ENCODE measurements at regions not wholly inside any gene's neighbourhood (a gene's known extent, or its start where the extent isn't known, plus 50 kb on each side); places are given as distances from the start of the nearest gene placed in this dataset.

DNA sequence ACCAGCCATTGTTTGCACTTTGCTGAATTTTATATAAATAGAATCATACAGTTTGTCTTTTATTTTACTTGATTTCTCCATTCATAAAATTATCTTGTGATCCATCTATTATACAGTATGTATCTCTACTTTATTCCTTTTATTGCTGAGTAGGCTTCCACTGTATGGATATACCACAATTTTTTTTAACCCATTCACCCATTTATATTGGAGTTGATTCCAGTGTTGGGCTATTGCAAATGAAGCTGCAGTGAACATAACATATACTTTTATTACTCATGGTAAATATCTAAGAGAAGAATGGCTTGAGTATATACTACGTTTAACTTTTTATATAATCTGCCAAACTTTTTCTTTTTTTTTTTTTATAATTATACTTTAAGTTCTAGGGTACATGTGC, 463.6 kb downstream of the ETNK1 start:
- TF ChIP-seq, protein P1, sequence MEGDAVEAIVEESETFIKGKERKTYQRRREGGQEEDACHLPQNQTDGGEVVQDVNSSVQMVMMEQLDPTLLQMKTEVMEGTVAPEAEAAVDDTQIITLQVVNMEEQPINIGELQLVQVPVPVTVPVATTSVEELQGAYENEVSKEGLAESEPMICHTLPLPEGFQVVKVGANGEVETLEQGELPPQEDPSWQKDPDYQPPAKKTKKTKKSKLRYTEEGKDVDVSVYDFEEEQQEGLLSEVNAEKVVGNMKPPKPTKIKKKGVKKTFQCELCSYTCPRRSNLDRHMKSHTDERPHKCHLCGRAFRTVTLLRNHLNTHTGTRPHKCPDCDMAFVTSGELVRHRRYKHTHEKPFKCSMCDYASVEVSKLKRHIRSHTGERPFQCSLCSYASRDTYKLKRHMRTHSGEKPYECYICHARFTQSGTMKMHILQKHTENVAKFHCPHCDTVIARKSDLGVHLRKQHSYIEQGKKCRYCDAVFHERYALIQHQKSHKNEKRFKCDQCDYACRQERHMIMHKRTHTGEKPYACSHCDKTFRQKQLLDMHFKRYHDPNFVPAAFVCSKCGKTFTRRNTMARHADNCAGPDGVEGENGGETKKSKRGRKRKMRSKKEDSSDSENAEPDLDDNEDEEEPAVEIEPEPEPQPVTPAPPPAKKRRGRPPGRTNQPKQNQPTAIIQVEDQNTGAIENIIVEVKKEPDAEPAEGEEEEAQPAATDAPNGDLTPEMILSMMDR (conservative IDR thresholded peaks at IDR 0.05; ENCODE audit: low read length) = no peak
- TF ChIP-seq EZH2phosphoT487 (IDR thresholded peaks at IDR 0.05; ENCODE audit: borderline replicate concordance, low read depth, low read length) = no peak
